ENCODE measurements at regions not wholly inside any gene's neighbourhood (a gene's known extent, or its start where the extent isn't known, plus 50 kb on each side); places are given as distances from the start of the nearest gene placed in this dataset.

DNA sequence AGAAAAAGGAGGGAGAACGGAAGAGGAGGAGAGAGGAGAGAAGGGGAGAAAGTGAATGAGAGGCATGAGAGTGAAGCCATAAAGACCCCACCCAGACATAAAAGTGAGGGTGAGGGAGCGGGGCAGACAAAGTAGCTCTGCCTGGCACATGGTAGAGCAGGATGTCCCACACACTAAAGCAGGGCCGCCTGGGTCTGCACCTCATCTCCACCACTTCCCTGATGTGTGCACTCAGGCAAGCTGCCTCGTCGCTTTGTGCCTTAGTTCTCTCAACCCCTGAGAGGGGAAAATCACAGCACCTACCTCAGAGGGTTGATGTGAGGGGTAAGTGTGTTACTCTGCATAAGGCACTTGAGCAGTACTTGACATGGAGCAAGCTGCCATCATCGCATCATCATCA is 488.1 kb downstream of the COG6 start:
- Mint-ChIP-seq H3K9me3 (no peaks in the 10 kb centered on the region), H3K4me1 (ENCODE audit: low read depth) (peaks cover 49% of the 10 kb centered on the region), H3K36me3 (ENCODE audit: low read depth) (no peaks in the 10 kb centered on the region), H3K27me3 (no peaks in the 10 kb centered on the region), H3K27ac (no peak overlapping the region), H3K4me3 (no peak overlapping the region)
- CTCF ChIA-PET, result no interaction called here
- ATAC-seq (ENCODE audit: poor library complexity) (no peak), DNase-seq (no peak)
- Histone ChIP-seq H3K36me3 (ENCODE audit: insufficient read depth, low read length) (no peaks in the 10 kb centered on the region), H3K27me3 (ENCODE audit: control insufficient read depth in 1 of 2, insufficient read depth in 2 of 2, low read length in 2 of 2) (no peaks in the 10 kb centered on the region), H3K4me3 (ENCODE audit: low read length) (no peak overlapping the region), H3K4me1 (ENCODE audit: insufficient read depth, low read length) (peaks cover 41% of the 10 kb centered on the region), H3K9me3 (ENCODE audit: control insufficient read depth in 1 of 2, insufficient read depth in 1 of 2, low read length in 2 of 2) (no peaks in the 10 kb centered on the region), H3K27ac (ENCODE audit: low read depth in 1 of 2, low read length in 2 of 2) (no peak overlapping the region)
- TF ChIP-seq CTCF (IDR thresholded peaks at IDR 0.05), result no peak
- POLR2A ChIA-PET, result interaction anchor here (0.6 kb wide), 1 partner anchor 42 kb away, joined by 3 read pairs; no protein-coding TSS in a partner anchor
- intact Hi-C loops (cut with DNase I, micrococcal nuclease), result no loop called here

- intact Hi-C loops (cut with DNase I, micrococcal nuclease), result loop anchor here in 1 of 2 experiments (5.0 kb wide), 1 partner anchor 77 kb away; no protein-coding TSS in a partner anchor
- TF ChIP-seq CTCF (IDR thresholded peaks at IDR 0.05), result no peak
- H3K4me3 Mint-ChIP-seq, result no peak overlapping the region
- Histone ChIP-seq H3K4me1 (ENCODE audit: insufficient read depth, low read length) (peaks cover 41% of the 10 kb centered on the region), H3K9me3 (ENCODE audit: control insufficient read depth in 1 of 2, insufficient read depth in 1 of 2, low read length in 2 of 2) (no peaks in the 10 kb centered on the region), H3K27me3 (ENCODE audit: control insufficient read depth in 1 of 2, insufficient read depth in 2 of 2, low read length in 2 of 2) (no peaks in the 10 kb centered on the region), H3K4me3 (ENCODE audit: low read length) (no peak overlapping the region), H3K36me3 (ENCODE audit: insufficient read depth, low read length) (no peaks in the 10 kb centered on the region), H3K27ac (ENCODE audit: low read depth in 1 of 2, low read length in 2 of 2) (no peak overlapping the region)
- DNase-seq (peak in 3 of 14 experiments; percentile 18 to 26 (median 21)), ATAC-seq (ENCODE audit: poor library complexity) (no peak)
- H3K4me1 Mint-ChIP-seq (ENCODE audit: low read depth), result peaks cover 62% of the 10 kb centered on the region
- no peaks in the 10 kb centered on the region for H3K36me3 Mint-ChIP-seq (ENCODE audit: low read depth)
- ChIA-PET CTCF (no interaction called here), POLR2A (interaction anchor here (0.9 to 1.0 kb wide), 2 partner anchors 15 to 42 kb away, joined by 3 read pairs; no protein-coding TSS in a partner anchor)
- H3K9me3 Mint-ChIP-seq, result no peaks in the 10 kb centered on the region
- peak overlapping the region; percentile 15 for H3K27ac Mint-ChIP-seq
- no peaks in the 10 kb centered on the region for H3K27me3 Mint-ChIP-seq
Observed at GRCh38 chr13:40145139-40145538, 489.7 kb downstream of the COG6 start.

- intact Hi-C loops (cut with DNase I, micrococcal nuclease), result loop anchor here in 1 of 2 experiments (5.0 kb wide), 1 partner anchor 76 kb away; no protein-coding TSS in a partner anchor
- Histone ChIP-seq H3K27me3 (ENCODE audit: control insufficient read depth in 1 of 2, insufficient read depth in 2 of 2, low read length in 2 of 2) (no peaks in the 10 kb centered on the region), H3K36me3 (ENCODE audit: insufficient read depth, low read length) (no peaks in the 10 kb centered on the region), H3K27ac (ENCODE audit: low read depth in 1 of 2, low read length in 2 of 2) (no peak overlapping the region), H3K4me3 (ENCODE audit: low read length) (no peak overlapping the region), H3K9me3 (ENCODE audit: control insufficient read depth in 1 of 2, insufficient read depth in 1 of 2, low read length in 2 of 2) (no peaks in the 10 kb centered on the region), H3K4me1 (ENCODE audit: insufficient read depth, low read length) (peaks cover 41% of the 10 kb centered on the region)
- H3K9me3 Mint-ChIP-seq, result no peaks in the 10 kb centered on the region
- H3K27me3 Mint-ChIP-seq, result no peaks in the 10 kb centered on the region
- CTCF ChIA-PET, result no interaction called here
- H3K4me1 Mint-ChIP-seq (ENCODE audit: low read depth), result peaks cover 66% of the 10 kb centered on the region
- H3K27ac Mint-ChIP-seq, result peak overlapping the region; percentile 46
- POLR2A ChIA-PET, result interaction anchor here (1.0 to 1.7 kb wide), 3 partner anchors 11 to 243 kb away, joined by 3 to 11 read pairs (median 4); no protein-coding TSS in a partner anchor
- ATAC-seq (ENCODE audit: poor library complexity) (no peak), DNase-seq (no peak)
- no peak for TF ChIP-seq CTCF (IDR thresholded peaks at IDR 0.05)
- no peaks in the 10 kb centered on the region for H3K36me3 Mint-ChIP-seq (ENCODE audit: low read depth)
- H3K4me3 Mint-ChIP-seq, result no peak overlapping the region
Observed at GRCh38 chr13:40146063-40146462, 490.6 kb downstream of the COG6 start.
